Upper lobe of left lung (tissue), 4 donors: ENCODE measurements at regions not wholly inside any gene's neighbourhood (a gene's known extent, or its start where the extent isn't known, plus 50 kb on each side); places are given as distances from the start of the nearest gene placed in this dataset.

Experiments used
- CTCF ChIP-seq, 6 experiments: fragments of 450-650 bp in 4 of 6; fragments of 200-600 bp in 2 of 6; sonication (generic) in 2 of 6; IDR thresholded peaks; one replicate each; pipeline ENCODE4 v1.5.1; 2016 to 2019; ENCODE audit warnings: antibody characterized with exemption in 6 of 6
- POLR2A ChIP-seq, 4 donors: fragments of 450-650 bp; IDR thresholded peaks; one replicate each; pipeline ENCODE4 v1.5.1; 2016 to 2017; ENCODE audit warnings: antibody characterized with exemption in 4 of 4, mild to moderate bottlenecking in 2 of 4

DNA sequence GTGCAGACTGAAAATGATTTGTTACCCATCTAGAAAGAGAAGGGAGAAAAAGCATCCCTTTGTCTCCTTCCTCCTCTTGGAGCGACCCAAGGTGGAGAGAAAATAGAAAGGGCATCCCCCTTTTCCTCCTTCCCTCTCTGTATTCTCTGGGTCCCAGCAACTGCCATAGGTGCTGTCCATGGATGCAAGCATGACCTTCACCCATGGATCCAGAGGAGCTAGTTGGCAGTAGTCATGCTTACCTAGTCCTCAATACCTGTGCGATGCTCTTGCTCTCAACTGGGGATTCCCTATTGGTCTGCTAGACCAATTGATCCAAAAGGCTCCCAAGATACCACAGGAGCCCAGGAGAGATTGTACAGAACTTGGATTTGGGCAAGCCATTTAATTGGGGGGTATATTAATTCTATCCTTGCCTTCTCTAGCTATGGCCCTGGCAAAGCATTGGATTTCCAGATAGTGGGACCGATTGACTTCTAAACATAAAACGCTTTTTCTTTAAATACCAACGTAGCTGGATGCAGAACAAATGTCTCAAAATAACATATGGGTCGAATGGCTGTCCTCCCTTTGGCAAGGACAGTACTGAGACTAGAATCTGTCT is 547.8 kb upstream of the IGFBP3 start:
- TF ChIP-seq CTCF (IDR thresholded peaks at IDR 0.05) = no peak
- no peak for TF ChIP-seq POLR2A (IDR thresholded peaks at IDR 0.05)
